GM18517 (cell line): ENCODE measurements at regions not wholly inside any gene's neighbourhood (a gene's known extent, or its start where the extent isn't known, plus 50 kb on each side); places are given as distances from the start of the nearest gene placed in this dataset.

Experiments
- ATAC-seq: cut with Tn5 transposase; IDR thresholded peaks from one replicate; pipeline ENCODE4 v1.9.1; 2021; ENCODE audit warnings: mild to moderate bottlenecking, moderate library complexity; ENCODE audit not compliant: unreplicated experiment

DNA sequence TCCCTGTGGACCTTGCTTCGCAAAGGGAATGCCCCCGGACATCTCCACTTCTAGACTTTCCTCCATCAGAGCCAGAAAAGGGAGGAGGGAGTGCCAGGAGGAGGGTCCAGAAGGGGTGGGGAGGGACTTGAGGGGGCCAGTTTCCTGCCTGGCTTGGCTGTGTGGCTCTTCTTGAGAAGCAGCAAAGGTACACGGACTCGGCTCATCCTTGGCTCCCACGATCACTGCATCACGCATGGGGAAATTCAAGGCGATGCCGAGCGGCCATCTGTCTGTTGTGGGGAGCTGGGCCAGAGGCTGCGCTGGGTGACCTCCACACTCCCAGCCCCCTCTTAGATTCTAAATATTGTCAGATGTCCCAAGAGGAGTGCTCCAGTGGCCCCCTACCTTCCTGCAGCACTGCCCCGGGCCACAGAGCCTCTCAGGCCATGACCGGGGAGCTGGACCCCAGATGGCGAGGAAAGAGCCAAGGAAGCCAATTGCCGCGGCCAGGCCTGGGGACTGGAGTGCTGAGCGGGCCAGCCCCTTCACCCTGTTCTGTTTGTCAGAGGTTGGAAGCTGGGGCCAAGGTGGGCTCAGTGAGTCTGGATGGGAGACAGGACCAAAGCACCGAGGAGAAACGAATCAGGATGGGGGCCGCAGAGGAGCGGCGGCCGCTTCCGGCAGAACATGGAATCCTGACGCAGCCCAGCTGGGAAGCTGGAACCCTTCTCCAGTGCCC, 104.5 kb downstream of the RBFOX3 start:
- no peak for ATAC-seq

DNA sequence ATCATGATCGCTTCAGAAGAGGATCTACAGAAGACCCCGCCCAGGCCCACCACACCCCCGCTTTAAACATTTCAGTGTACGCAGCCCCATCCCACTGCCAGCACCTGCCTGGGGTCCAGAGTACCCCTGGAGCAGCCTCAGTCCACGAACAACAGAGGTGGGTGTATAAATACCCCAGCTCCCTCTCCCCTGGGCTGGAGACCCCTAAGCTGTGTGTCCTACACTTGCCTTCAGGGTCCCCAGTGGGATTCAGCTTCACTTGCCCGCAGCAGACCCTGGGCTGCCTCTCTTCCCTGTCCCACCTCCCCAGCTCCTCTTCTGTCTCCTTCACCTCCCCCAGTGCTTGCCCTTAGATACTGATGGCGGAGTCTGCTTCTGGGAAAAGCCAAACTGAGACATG, 105.7 kb downstream of the RBFOX3 start:
- ATAC-seq: no peak

DNA sequence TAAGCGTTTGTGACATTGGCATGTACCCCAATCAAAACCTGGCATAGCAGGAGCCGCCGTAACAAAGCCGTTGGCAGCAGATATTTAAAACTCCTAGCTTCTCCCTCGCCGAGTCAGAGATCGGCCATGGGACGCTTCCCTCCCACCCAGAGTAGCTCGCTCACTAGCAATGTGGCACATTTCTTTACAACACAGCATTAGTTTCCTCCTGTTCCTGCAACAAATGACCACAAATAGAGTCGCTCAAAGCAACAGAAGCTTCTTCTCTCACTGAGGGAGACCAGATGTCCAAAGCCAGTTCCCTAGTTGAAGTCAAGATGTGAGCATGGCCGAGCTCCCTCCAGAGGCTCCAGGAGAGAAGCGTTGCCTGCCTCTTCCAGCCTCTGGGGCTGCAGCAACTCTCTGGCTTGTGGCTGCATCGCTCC, 106.7 kb downstream of the RBFOX3 start:
- no peak for ATAC-seq

DNA sequence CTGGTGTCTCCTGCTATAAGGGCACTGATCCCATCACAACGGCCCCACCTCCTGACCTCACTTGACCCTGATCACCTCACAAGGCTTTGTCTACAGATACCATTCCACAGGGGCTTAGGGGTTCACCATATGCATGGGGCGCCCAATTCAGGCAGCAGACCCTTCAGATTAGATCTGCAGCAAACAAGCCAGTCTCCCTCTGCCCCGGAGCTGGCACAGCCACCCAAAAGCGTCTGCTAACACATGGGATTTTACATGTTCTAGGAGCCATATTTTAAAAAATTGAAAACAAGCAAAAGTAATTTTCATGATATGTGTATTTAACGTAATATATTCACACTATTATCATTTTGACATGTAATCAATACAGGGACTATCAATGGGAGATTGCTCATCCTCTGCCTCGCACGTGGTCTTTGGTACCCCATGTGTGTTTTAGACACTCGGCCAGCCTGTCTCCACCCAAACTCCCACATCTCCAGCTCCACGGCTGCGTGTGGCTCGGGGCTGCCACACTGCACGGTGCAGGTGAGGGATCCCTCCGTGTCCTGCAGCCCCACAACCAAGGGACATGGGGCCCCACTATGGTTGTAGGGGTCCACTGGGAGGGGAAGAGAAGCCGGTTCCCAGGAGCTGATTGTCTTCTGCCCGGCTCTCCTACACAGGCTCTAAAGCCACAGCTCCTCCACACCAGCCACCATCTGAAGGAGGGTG, 107.6 kb downstream of the RBFOX3 start:
- ATAC-seq: no peak

DNA sequence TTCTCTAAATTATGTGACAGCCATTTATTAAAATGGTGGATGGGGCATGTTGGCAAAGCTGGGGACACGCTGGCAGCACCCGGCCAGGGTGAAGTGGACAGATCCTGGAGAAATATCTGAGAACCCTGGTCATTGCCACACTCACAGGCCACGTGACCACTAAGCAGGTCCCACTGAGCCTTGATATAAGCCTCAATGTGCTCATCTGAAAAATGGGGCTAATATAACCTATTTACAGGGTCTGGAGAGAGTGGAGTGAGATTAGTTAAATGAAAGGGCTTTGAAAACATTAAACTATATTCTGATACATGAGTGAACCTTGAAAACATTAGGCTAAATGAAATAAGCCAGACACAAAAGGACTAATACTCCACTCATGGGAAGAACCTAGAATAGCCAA, 108.9 kb downstream of the RBFOX3 start:
- no peak for ATAC-seq

DNA sequence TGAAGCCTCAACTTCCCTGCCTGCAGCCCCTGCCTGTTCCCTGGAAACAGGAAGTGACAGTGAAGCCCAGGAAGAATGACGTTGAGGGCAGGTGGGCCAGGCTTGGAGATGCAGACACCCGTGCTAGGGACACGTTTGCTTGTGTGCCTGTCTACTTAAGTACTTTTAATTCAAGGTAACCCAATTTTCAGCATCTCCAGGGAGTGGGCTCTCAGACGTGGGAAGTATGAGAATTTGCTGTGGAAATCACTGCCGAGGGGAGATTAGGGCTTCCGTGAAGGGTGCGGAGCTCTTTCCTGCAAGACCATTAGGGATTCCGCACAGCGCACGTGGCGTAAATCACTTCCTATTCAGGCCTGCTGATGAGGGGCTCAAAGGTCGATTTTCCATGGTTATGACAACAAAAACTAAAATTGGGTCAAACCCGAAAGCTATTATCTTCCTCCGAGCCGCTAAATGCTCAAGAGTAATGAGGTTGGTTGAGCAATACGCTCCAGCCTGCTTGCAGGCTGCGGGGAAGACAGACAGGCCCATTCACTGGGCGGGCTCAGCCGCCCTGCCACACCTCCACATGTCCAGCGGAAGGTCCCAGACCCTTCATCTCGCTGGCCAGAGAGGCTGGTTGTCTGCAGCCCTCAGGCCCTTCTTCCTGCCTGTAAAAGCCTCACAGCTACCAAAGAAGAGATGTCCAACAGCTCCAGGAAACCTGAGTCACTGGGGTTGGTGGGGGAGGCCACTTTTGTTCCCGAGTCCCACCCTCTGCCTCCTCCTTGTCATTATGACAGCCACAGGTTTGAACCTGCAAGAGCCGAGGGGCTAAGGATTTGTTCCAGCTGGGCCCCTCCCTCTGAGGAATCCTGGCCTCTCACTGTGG, 109.9 kb downstream of the RBFOX3 start:
- no peak for ATAC-seq

DNA sequence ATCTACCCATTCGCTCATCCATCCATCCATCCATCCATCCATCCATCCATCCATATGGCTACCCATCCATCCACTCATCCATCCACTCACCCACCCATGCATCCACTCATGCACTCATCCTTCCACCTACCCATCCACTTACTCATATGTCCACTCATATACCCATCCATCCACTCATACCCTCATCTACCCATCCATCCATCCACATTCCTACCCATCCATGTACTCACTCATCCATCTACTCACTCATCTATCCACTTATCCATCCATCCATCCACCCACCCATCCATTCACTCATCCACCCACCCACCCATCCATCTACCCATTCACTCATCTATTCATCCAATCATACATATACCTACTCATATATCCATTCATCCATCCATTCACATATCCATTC, 112.0 kb downstream of the RBFOX3 start:
- no peak for ATAC-seq

DNA sequence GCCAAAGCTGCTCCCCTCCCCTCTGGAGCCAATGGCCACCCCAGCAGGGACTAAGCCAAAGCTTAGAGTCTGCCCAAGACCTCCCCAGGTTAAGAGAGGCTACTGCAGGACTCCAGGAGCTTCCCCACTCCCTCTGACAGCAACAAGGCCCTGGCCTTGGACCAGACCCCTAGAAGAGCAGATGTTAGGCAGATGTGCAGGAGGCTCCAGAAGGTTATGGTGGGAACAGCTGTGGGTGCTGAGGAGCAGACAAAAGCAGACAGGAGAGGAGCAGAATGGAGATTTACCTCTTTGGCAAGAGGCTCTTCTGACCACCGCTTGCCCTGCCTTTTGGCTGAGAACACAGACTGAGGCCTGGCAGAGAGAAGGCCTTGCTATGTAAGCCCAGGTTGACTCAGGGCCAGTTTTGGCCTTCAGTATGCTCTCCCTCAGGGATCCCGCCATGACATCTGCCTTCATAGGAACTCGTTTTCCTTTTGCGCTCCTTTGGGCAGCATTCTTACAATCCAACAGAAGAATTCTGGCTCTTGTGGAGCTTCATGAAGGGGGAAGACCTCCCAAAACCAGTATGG, 113.0 kb downstream of the RBFOX3 start:
- ATAC-seq: no peak

DNA sequence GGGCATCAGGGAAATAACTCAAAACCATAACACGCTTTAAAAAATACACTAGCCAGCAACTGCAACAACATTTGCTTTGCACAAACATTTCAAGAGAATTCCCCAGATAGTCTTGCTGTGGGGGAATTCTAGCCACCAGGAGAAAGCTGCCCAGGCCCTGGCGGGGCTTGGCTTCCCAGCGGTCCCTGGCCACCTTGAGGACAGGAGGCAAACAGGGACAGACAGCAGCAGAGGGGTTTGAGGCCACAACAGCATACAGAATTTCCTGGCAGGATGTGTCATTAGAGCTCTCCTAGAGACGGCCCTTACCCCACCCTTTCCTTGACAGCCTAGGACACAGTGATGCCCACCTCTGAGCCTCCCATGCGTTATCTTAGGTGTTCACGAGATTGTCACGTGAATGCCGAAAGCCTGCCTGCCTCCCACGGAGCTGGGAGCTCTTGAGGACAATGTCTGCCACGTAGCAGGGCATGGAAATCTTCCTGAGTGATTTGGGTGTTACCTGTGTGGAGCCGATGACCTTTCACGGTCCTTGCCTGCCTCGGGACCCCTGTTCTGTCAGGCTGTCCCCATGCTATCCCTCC, 114.3 kb downstream of the RBFOX3 start:
- no peak for ATAC-seq

DNA sequence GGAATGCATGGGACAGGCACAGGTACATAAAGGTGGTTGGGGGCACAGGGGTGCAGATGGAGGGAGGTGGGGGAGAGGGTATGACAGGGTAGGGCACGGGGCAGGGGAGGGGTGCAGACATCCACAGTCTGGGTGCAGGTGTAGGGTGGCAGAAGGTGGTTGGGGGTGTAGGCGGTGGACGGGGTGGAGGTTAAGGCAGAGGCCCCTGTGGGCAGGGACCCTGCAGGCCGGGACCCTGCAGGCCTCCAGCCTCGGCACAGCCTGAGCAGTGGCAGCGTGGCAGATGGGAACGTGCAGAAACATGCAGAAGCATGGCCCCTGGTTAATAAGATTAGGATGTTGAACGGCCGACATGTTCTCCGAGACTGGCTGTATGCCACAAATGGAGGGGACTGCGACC, 115.2 kb downstream of the RBFOX3 start:
- no peak for ATAC-seq

DNA sequence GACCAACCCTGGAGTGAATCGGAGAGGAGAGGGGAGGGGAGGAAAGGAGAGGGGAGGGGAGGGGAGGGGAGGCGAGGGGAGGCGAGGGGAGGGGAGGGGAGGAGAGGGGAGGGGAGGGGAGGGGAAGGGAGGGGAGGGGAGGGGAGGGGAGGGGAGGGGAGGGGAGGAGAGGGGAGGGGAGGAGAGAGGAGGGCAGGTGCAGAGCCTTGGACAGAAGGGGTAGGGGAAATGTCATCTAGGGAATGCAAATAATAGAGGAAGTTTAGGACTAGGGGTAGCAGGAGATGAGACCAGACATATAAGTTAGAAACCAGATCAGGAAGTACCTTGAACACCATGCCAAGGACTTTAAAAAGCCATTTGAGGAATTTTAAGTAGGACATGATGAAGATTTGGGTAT, 119.8 kb downstream of the RBFOX3 start:
- ATAC-seq: no peak

DNA sequence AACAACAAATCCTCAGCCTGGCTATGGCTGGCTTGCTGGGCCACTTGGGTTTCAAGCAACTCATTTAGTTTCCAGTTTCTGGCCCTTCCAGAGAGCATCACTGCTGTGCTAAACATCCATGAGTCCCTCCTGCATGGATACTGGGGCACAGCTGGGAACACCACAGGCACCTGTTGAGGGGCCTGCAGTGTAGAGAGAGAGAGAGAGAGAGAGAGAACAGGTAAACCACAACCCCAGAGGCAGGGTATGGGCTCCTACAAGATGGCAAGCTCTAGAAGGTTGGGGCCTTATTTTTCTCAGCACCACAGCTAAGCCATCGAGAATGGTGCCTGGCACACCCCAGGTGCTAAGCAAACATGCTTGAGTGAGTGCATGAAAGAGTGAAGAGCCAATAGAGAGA, 120.3 kb downstream of the RBFOX3 start:
- no peak for ATAC-seq

DNA sequence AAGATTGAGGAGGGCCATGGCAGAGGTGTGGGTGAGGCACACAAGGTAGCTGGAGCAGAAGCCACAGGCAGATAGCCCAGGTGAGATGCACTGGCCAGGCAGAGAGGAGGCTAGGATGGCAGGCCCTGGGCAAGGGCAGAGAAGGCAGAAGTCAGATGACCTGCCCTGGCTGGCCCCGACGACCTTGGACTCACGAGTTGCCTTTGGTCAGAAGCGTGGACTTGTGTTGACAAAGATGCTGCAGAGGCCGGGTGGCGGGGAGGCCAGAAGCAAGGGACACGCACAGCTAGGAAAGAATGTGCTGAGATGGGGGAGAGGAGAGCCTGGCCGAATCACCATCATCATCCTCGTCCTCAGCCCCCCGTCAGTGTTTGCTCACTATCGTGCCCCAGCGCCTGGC, 123.7 kb downstream of the RBFOX3 start:
- ATAC-seq: no peak

DNA sequence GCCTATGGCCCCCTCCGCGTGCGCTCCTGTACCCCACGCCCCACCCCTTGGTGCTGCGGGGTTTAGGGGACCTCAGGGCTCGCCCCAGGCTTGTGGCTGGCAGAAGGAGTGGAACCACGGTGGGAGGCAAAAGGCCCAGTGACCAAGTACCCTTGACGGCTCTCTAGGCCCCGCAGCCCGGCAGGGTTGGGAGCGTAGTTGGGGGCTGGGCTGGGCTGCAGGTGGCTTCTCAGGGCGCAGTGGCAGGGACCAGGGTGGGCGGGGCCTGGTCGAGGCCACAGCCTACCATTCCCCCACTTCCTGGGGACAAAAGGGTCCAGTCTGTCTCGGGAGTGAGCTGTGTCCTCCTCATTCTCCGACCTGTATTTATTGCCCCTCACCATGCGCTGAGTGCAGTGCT, 124.9 kb downstream of the RBFOX3 start:
- no peak for ATAC-seq

DNA sequence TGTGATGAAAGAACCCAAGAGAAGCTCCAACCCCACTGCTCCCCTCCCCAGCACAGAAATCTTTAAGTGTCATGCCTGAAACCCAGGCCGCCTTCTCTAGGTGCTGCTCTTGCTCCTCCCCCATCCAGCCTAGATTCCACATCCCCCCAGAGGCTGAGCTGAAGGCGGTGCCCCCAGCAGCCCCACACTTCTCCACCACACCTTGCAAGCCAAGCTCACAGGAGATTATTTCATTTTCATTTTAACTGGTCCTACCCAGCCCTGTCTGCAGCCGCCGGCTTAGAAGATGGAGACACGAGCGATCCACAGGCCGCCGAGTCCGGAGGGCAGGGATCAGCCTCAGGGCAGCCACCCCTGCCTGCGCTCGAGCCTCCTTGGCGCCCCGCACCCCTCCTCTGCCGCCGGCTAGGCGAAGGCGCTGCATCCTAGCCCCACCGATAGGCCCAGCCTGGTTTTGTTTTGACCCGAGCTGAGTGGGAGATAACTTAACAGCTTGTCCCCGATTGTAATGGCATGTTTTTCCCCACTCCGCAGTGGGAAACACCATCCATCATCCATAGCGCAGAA, 125.3 kb downstream of the RBFOX3 start:
- ATAC-seq: no peak

DNA sequence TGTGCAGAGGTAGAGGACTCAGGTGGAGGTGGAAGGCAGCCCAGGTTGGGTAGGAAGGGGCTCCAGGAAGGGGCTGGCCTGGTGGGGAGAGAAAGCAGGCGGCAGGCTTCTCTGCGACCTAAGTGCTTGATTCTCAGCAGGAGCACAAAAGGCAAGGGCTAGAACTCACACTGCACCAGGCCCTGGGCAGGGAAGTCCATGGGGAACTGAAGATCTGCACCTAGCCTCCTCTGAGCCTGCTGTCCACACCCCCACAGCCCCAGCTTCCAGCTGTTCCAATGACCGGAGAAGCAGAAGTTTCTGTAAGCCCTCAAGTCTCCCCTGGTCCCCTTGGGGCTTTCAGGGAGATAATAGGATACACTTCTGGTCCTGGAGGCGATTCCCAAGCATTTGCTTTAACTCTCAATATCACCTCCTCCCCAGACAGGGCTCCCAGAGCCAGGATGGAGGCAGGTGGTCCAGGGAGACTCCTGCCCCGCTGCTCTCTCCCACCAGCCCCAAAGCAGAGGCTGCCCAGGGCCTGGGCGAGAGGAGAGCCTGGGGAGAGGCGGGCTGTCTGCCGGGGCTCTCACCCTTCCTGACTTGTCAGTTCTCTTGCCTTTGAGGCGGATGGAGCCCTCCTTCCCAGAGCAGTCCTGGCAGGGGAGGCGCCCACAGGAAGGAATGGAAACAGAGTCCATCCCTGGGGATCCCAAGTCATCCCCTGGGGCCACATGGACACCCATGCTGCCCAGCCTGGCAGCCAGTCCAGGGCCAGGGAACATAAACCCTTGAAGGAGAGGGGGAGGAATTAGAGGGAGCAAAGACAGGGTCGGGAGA, 126.0 kb downstream of the RBFOX3 start:
- ATAC-seq: no peak

DNA sequence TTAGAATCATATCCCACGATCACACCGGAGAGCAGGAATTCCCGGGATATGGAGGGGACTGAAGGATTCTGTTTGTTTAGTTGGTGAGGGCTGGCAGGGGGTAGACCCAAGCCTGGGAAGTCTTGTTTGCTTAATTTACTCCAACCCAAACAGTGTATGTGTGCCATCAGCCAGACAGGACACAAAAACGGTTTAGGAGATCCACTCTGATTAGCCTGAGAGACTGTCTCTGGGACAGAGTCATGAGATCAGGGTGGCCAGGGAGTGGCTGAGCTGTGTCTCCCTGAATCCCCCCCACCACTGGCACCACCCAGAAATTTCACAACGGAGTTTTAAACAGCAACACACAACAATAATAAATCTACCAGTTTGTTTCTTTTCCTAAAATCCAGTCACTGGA, 127.0 kb downstream of the RBFOX3 start:
- ATAC-seq: no peak

DNA sequence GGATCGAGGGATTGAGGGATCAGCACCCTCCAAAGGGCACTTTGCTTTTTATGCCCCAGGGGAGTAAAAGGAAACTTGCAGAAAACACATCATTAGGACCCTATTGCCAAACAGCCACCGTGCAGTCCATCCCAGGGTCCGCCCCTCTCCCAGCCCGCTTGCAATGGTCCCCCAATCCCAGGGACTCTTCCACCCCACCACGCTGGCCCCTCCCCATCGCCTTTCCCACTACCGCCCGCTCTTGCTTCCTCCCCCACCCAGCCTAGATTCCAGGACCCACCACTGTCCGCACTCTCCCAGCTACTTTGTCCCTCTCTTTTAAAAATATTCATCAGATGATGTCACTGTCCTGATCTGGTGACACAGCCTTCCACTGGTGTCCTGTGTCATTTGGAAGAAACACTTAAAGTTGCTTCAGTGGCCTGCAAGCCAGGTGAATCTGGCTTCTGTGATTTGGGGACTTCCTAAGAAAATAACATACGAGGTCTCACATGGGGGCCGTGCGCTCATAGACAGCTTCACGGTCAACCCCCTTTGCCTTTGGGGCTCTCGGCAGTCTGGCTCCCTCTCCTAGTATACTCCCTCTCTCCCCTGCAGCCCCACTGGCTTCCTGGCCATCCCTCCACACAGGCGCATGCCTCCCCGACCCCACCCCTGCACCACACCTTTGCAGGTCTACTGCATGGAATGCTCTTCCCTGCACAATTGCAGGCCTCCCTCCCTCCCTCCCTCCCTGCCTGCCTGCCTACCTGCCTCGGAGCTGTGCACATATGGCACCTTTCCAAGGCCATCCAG, 127.9 kb downstream of the RBFOX3 start:
- no peak for ATAC-seq

DNA sequence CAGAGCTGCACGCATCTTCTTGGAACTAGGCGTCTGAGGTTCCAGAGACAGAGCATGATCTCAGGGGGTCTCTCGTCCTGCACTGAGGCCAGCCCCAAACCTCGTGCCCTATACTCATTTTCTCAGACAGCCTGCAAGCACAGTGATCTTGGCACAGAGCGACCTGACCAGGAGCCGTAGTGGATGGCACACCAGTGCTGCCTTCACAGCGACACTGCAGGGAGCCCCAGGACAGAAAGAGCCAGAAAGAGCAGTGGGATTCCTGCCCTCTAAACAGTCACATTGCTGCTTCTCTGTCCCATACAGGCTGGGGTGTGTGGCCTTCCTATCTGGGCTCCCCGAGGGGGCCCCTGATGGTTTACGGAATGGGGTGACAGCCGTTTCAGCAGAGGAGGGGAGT, 131.0 kb downstream of the RBFOX3 start:
- ATAC-seq: no peak
